Lung microvascular endothelial cell (primary cell): ENCODE measurements at regions not wholly inside any gene's neighbourhood (a gene's known extent, or its start where the extent isn't known, plus 50 kb on each side); places are given as distances from the start of the nearest gene placed in this dataset.
"Not testable (repeated sequence)": the region's sequence is repeated elsewhere in the genome, so short reads cannot be mapped to it uniquely, and the experiment has no call there.

ENCODE experiments used
- DNase-seq, 2 donors: peaks; one replicate each; pipeline versions ENCODE4 v3.0.0 to v3.0.0-alpha.2; 2010; ENCODE audit warnings: low read depth in 2 of 2

- DNase-seq, result no peak
Measured at GRCh38 chr14:82897469-82898308, 1364.0 kb upstream of the SEL1L start.

GRCh38 chr14:82905762-82906161, 1372.1 kb upstream of the SEL1L start:
- no peak for DNase-seq

DNA sequence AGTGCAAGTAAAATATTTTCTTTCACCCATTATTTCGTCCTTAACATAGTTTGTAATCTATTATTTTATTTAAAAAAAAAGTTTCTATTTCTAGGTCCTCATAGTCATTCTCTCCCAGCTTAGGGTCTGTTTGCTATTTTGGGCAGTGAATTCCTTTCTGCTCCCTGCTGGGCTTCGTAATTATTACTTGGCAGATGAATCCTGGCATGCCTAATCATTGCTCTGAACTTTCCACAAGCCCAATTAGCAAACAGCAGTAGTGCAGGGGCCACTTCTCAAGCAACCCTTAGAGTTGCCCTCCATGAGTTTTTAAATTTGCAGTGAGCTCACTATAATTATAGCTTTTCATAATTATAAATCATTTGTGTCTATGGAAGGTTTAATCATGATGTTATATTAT, 1378.3 kb upstream of the SEL1L start:
- DNase-seq, result no peak

DNA sequence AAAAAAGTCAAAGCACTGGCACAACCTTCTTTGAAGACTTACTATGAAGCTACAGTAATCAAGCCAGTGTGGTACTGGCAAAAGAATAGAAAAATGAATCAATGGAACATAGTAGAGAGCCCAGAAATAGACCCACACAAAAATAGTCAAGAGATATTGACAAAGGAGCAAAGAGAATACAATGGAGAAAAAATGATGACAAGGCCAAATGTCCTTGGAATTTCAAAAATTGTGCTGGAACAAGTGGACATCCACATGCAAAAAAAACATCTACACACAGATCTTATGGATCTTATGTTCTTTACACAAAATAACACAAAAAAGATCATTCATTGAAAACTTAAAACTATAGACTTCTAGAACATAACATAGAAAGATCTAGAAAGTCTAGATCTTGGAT, 1379.7 kb upstream of the SEL1L start:
- no peak for DNase-seq

GRCh38 chr14:82915381-82915780, 1381.7 kb upstream of the SEL1L start:
- no peak for DNase-seq

DNA sequence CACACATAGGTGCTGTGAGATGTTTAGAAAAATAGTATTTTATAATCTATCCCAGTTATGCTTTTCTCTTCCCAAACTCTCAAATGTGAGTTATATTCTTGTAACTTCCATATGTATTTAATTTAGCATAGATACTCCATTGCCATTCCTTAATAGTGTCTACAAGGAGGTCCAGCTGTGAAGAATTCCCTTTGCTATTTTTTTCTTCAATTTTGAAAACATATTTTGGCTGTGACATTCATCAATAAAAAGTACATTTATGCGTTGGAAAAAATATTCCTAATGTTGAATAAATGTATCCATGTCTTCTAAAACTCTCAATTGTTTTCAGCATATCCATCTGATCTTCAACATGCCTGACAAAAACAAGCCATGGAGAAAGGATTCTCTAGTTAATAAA, 1402.0 kb upstream of the SEL1L start:
- no peak for DNase-seq

GRCh38 chr14:82951171-82951570, 1417.5 kb upstream of the SEL1L start:
- no peak for DNase-seq

DNA sequence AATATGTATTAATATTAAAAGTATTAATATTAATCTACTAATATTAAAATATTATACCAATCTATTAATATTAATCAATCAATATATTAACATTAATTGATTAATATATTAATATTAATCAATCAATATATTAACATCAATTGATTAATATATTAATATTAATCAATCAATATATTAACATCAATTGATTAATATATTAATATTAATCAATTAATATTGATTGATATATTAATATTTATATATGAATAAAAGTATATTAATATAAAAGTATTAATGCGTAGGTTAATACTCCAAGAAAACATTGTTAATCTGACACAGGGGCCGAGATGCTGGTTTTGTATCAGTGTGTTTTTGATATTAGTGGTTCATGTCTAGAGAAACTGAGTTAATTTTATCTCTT, 1430.1 kb upstream of the SEL1L start:
- no peak for DNase-seq

DNA sequence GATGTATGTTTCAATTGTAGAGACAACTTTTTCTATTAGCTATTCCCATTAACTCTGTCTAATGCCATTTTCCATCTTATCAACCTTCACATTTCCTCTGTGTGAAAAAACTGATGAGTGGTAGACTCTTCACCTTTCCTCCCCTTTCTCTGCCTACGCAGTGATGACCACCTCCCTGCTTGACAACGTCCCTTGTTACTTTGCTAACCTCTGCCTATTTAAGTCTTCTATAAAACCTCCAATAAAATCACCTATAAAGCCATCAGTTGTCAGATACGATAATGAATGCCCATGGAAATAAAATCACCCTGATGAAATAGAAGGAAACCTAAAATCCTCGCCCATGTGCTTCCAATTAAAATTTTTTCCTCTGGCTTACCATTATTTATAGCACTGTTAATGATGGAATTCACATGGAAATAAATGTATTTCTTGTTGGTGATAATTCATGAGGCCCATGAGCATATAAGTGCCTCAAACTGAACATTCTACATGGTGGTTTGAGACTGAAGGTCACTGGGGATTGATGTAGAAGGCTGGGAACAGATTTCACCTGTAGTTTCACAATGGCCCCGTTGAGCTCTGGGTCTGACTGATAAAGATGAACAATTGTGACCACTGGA, 1454.0 kb upstream of the SEL1L start:
- DNase-seq, result no peak

DNA sequence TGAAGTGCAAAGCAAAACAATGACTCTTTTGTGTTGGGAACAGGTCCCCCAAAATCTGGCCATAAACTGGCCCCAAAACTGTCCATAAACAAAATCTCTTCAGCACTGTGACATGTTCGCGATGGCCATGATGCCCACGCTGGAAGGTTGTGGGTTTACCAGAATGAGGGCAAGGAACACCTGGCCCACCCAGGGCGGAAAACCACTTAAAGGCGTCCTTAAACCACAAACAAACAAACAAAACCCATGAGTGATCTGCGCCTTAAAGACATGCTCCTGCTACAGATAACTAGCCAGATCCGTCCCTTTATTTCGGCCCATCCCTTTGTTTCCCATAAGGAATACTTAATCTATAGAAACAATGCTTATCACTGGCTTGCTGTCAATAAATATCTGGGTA, 1460.9 kb upstream of the SEL1L start:
- DNase-seq, result not testable (repeated sequence)

GRCh38 chr14:82999802-83000201, 1466.1 kb upstream of the SEL1L start:
- DNase-seq, result no peak

DNA sequence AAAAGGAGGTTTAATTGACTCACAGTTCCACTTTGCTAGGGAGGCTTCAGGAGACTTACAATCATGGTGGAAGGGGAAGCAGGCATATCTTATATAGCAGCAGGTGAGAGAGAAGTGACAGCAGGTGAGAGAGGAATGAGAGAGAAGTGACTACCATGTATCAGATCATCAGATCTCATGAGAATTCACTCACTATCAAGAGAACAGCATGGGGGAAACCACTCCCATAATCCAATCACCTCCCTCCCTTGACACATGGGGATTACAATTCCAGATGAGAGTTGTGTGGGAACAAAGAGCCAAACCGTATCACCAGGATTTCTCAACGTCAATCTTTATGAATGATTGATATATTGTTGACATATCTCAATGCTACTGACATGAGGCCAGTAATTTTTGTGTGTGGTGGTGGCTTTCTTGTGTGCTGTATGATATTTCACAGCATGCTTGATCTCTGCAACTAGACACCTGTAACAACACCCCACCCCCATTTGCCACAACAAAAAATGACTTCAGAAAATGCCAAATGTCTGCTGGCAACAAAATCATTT, 1470.9 kb upstream of the SEL1L start:
- no peak for DNase-seq

DNA sequence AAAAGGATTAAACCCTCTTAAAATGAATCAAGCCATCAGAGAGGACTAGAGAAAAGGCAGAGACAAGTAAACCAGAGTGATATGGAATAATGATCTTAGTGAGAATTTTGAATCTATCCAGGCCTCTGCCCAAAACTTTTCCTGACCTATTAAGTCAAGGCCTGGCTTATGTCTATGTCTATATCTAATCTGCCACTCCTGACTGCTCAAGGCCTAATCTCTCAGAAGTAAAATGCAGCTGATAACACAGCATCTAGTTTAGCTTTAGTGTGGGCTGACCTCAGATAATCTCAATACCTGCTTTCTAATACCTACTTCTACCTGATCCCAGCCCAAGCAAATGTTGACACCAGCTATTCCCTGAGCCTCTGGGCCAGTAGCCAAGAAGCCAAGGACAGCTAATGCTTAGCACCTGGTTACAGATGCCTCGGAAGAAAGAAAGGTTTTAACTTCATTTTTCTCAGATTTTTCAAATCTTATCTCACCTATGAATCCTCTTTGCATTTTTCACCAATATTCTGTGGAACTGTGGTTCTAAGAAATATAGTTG, 1472.5 kb upstream of the SEL1L start:
- DNase-seq, result no peak

- not testable (repeated sequence) for DNase-seq
Measured at GRCh38 chr14:83007052-83007451, 1473.4 kb upstream of the SEL1L start.

GRCh38 chr14:83007641-83008225, 1474.1 kb upstream of the SEL1L start:
- DNase-seq, result no peak

DNA sequence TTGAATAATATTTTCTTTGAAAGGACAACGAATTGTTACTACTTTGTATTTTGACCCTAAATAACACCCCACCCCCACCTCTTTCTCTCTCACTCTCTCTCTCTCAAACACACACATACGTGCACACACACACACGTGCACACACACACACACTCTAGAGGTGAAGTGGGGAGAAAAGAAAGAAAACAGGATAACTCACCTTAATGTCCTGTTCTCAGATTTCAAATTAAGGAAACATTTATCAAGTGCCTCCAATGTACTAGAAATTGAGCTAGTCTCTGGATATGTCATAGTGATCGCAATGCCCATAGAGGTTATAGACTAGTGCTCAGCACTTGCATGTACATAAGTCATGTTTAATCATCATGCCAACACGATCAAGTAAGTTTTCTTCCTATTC, 1483.6 kb upstream of the SEL1L start:
- DNase-seq, result no peak

GRCh38 chr14:83019744-83020414, 1486.2 kb upstream of the SEL1L start:
- DNase-seq, result no peak

DNA sequence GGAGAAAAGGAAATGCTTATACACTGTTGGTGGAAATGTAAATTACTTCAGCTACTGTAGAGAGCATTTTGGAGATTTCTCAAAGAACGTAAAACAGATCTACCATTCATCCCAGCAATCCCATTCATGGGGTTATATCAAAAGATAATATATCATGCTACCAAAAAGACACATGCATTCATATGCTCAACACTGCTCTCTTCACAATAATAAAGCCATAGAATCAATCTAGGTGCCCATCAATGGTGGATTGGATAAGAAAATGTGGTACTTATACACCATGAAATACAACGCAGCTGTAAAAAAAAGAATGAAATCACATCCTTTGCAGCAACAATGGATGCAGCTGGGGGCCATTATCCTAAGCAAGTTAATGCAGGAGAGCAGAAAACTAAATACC, 1487.7 kb upstream of the SEL1L start:
- no peak for DNase-seq

DNA sequence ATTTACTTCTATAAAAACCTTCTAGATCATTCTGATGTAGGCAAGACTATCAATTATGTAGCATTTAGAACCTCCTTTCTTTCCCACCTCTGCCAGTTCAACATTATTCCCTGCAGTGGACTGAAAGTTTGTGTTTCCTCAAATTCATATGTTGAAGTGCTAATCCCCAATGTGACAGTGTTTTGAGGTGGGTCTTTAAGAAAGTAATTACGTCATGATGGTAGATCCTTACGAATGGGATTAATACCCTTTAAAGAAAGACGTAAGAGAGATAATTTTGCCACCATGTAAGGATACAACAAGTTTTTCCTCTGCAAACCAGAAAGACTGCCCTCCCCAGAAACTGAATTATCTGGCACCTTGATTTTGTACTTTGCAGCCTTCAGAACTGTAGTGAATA, 1489.7 kb upstream of the SEL1L start:
- DNase-seq, result no peak

- DNase-seq, result no peak
Measured at GRCh38 chr14:83041224-83041623, 1507.6 kb upstream of the SEL1L start.

DNA sequence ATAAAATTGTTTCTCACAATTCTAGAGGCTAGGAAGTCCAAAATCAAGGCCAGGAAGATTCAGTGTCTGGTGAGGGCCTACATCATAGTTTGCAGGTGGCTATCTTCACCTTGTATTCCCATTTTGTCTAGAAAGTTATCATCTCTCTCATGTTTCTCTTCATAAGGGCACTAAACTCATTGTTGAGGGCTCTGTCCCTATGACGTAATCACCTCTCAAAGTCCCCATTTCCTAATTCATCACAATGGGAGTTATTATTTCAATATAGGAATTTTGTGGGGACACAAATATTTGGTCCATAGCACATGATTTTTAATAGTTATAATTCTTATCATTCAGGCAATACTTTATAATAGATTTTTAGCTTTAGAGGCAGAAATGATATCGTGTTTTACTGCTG, 1509.2 kb upstream of the SEL1L start:
- no peak for DNase-seq

- DNase-seq, result no peak
Measured at GRCh38 chr14:83044001-83044400, 1510.3 kb upstream of the SEL1L start.
